ENCODE measurements at regions not wholly inside any gene's neighbourhood (a gene's known extent, or its start where the extent isn't known, plus 50 kb on each side); places are given as distances from the start of the nearest gene placed in this dataset.
A peak's percentile ranks its signal among the peaks of the same experiment; 100 is the strongest.

GRCh38 chr3:159634483-159634882 is 354.2 kb upstream of the IL12A start:
- Histone ChIP-seq H3K27me3 (ENCODE audit: insufficient read depth) (no peaks in the 10 kb centered on the region), H2AFZ (no peak overlapping the region; the same call in 1 of the 2 replicates), H3K79me2 (replicated peaks; ENCODE audit: insufficient read depth) (no peaks in the 10 kb centered on the region), H3K27ac (ENCODE audit: low read depth) (no peak overlapping the region), H3F3A (replicated peaks; ENCODE audit: low read depth) (no peaks in the 10 kb centered on the region), H3K36me3 (ENCODE audit: insufficient read depth) (no peaks in the 10 kb centered on the region), H3K4me2 (peak overlapping the region; percentile 25; the same call in 1 of the 2 replicates), H4K20me1 (replicated peaks; ENCODE audit: insufficient read depth) (no peaks in the 10 kb centered on the region), H3K9me2 (ENCODE audit: insufficient read depth) (peaks cover 5% of the 10 kb centered on the region; the same call in 1 of the 2 replicates), H3K4me3 (no peak overlapping the region), H3K4me1 (ENCODE audit: insufficient read depth) (peaks cover 10% of the 10 kb centered on the region)
- no peak for TF ChIP-seq ETS1 (IDR thresholded peaks at IDR 0.05)
- TF ChIP-seq EZH2 (IDR thresholded peaks at IDR 0.05; ENCODE audit: low read depth, unreplicated experiment), result no peak
- TF ChIP-seq ZNF114 (CRISPR knock-in tag; IDR thresholded peaks at IDR 0.05), result no peak
- TF ChIP-seq NANOG (IDR thresholded peaks at IDR 0.05; ENCODE audit: borderline replicate concordance), result no peak
- peaks cover 24% of the 10 kb centered on the region for H3K4me1 Mint-ChIP-seq
- no peak overlapping the region for H3K27ac Mint-ChIP-seq
- H3K9me3 Mint-ChIP-seq, result no peaks in the 10 kb centered on the region
- H3K27me3 Mint-ChIP-seq (ENCODE audit: insufficient read depth, low read depth, poor library complexity), result peaks cover 4% of the 10 kb centered on the region
- no peak overlapping the region for H3K4me3 Mint-ChIP-seq
- DNase-seq (ENCODE audit: low spot score) (no peak), ATAC-seq (no peak)
- H3K36me3 Mint-ChIP-seq (ENCODE audit: low read depth), result no peaks in the 10 kb centered on the region

GRCh38 chr3:159635047-159635641 is 353.5 kb upstream of the IL12A start:
- no peaks in the 10 kb centered on the region for H3K36me3 ChIP-seq (ENCODE audit: insufficient read depth)
- Mint-ChIP-seq H3K27ac (no peak overlapping the region), H3K36me3 (ENCODE audit: low read depth) (no peaks in the 10 kb centered on the region), H3K9me3 (no peaks in the 10 kb centered on the region), H3K4me3 (no peak overlapping the region), H3K27me3 (ENCODE audit: insufficient read depth, low read depth, poor library complexity) (peaks cover 4% of the 10 kb centered on the region), H3K4me1 (peaks cover 25% of the 10 kb centered on the region)
- no peaks in the 10 kb centered on the region for H3F3A ChIP-seq (replicated peaks; ENCODE audit: low read depth)
- H3K4me1 ChIP-seq (ENCODE audit: insufficient read depth), result peaks cover 14% of the 10 kb centered on the region
- peaks cover 5% of the 10 kb centered on the region; the same call in 1 of the 2 replicates for H3K9me2 ChIP-seq (ENCODE audit: insufficient read depth)
- ATAC-seq (no peak), DNase-seq (ENCODE audit: low spot score) (no peak)
- H3K27ac ChIP-seq (ENCODE audit: low read depth), result no peak overlapping the region
- no peaks in the 10 kb centered on the region for H4K20me1 ChIP-seq (replicated peaks; ENCODE audit: insufficient read depth)
- no peaks in the 10 kb centered on the region for H3K27me3 ChIP-seq (ENCODE audit: insufficient read depth)
- no peak overlapping the region for H3K4me3 ChIP-seq
- H2AFZ ChIP-seq, result no peak overlapping the region; the same call in 1 of the 2 replicates
- H3K79me2 ChIP-seq (replicated peaks; ENCODE audit: insufficient read depth), result no peaks in the 10 kb centered on the region
- peak overlapping the region; percentile 25; the same call in 1 of the 2 replicates for H3K4me2 ChIP-seq
- TF ChIP-seq ZNF462 (CRISPR knock-in tag; IDR thresholded peaks at IDR 0.05), result no peak
- TF ChIP-seq ETS1 (IDR thresholded peaks at IDR 0.05), result no peak
- TF ChIP-seq EZH2 (IDR thresholded peaks at IDR 0.05; ENCODE audit: low read depth, unreplicated experiment), result no peak
- TF ChIP-seq, protein P1, sequence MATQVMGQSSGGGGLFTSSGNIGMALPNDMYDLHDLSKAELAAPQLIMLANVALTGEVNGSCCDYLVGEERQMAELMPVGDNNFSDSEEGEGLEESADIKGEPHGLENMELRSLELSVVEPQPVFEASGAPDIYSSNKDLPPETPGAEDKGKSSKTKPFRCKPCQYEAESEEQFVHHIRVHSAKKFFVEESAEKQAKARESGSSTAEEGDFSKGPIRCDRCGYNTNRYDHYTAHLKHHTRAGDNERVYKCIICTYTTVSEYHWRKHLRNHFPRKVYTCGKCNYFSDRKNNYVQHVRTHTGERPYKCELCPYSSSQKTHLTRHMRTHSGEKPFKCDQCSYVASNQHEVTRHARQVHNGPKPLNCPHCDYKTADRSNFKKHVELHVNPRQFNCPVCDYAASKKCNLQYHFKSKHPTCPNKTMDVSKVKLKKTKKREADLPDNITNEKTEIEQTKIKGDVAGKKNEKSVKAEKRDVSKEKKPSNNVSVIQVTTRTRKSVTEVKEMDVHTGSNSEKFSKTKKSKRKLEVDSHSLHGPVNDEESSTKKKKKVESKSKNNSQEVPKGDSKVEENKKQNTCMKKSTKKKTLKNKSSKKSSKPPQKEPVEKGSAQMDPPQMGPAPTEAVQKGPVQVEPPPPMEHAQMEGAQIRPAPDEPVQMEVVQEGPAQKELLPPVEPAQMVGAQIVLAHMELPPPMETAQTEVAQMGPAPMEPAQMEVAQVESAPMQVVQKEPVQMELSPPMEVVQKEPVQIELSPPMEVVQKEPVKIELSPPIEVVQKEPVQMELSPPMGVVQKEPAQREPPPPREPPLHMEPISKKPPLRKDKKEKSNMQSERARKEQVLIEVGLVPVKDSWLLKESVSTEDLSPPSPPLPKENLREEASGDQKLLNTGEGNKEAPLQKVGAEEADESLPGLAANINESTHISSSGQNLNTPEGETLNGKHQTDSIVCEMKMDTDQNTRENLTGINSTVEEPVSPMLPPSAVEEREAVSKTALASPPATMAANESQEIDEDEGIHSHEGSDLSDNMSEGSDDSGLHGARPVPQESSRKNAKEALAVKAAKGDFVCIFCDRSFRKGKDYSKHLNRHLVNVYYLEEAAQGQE (IDR thresholded peaks at IDR 0.05; ENCODE audit: unreplicated experiment), result no peak
- TF ChIP-seq POLR2AphosphoS5 (IDR thresholded peaks at IDR 0.05; ENCODE audit: low read depth), result no peak
- no peak for TF ChIP-seq STAT1 (IDR thresholded peaks at IDR 0.05; ENCODE audit: unreplicated experiment)
- TF ChIP-seq NANOG (IDR thresholded peaks at IDR 0.05; ENCODE audit: borderline replicate concordance), result no peak
- no peak for TF ChIP-seq ZNF114 (CRISPR knock-in tag; IDR thresholded peaks at IDR 0.05)
